ENCODE measurements at regions not wholly inside any gene's neighbourhood (a gene's known extent, or its start where the extent isn't known, plus 50 kb on each side); places are given as distances from the start of the nearest gene placed in this dataset.

DNA sequence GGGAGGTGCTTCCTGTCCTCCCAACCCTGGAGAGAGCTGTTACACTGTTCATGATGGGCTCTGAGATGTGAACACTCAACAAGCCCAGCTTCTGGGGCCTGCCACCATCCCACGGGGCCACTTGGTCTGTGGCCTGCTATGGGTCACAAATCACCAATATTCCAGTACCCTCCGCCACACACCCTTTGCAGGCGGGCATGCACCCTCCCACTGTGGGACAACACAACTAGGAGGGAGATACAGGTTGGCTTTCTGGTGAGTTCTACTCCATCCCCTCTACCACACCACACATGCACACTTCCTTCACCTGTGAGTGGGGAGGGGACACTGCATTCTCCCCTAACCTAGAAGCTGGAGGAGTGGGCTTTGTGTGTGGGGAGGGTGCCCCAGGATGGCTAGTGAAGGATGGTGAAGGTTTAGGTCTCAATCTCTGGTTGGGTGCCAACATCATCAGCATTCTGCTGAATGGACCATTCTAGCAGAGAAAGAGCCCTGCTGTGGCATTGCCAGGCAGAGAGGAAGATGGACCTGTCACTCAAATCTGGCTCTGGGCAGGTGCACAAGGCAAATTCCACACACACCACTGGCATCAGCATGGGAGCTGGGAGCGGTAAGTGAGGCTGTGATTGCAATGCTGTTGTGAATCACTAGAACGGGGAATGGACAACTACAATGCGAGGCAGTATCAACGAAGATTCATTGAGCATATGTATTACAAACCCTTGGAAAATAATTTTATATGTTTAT, 175.1 kb downstream of the THBS2 start:
- Mint-ChIP-seq H3K4me1 (ENCODE audit: low read depth, unreplicated experiment) (no peaks in the 10 kb centered on the region), H3K9me3 (ENCODE audit: unreplicated experiment) (peaks cover 3% of the 10 kb centered on the region), H3K27ac (ENCODE audit: unreplicated experiment) (no peak overlapping the region), H3K27me3 (ENCODE audit: unreplicated experiment) (peaks cover 3% of the 10 kb centered on the region), H3K4me3 (ENCODE audit: unreplicated experiment) (no peak overlapping the region), H3K36me3 (ENCODE audit: unreplicated experiment) (no peaks in the 10 kb centered on the region)
- TF ChIP-seq, protein P1, sequence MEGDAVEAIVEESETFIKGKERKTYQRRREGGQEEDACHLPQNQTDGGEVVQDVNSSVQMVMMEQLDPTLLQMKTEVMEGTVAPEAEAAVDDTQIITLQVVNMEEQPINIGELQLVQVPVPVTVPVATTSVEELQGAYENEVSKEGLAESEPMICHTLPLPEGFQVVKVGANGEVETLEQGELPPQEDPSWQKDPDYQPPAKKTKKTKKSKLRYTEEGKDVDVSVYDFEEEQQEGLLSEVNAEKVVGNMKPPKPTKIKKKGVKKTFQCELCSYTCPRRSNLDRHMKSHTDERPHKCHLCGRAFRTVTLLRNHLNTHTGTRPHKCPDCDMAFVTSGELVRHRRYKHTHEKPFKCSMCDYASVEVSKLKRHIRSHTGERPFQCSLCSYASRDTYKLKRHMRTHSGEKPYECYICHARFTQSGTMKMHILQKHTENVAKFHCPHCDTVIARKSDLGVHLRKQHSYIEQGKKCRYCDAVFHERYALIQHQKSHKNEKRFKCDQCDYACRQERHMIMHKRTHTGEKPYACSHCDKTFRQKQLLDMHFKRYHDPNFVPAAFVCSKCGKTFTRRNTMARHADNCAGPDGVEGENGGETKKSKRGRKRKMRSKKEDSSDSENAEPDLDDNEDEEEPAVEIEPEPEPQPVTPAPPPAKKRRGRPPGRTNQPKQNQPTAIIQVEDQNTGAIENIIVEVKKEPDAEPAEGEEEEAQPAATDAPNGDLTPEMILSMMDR (IDR thresholded peaks at IDR 0.05; ENCODE audit: partially characterized antibody, unreplicated experiment): no peak
- no peak for DNase-seq

- H3K27ac Mint-ChIP-seq (ENCODE audit: unreplicated experiment): no peak overlapping the region
- no peaks in the 10 kb centered on the region for H3K36me3 Mint-ChIP-seq (ENCODE audit: unreplicated experiment)
- no peak overlapping the region for H3K4me3 Mint-ChIP-seq (ENCODE audit: unreplicated experiment)
- TF ChIP-seq, protein P1 (IDR thresholded peaks at IDR 0.05; ENCODE audit: partially characterized antibody, unreplicated experiment): no peak
- DNase-seq: no peak
- peaks cover 2% of the 10 kb centered on the region for H3K9me3 Mint-ChIP-seq (ENCODE audit: unreplicated experiment)
- no peaks in the 10 kb centered on the region for H3K4me1 Mint-ChIP-seq (ENCODE audit: low read depth, unreplicated experiment)
- peaks cover 3% of the 10 kb centered on the region for H3K27me3 Mint-ChIP-seq (ENCODE audit: unreplicated experiment)
Observed at GRCh38 chr6:169075915-169076654, 177.6 kb downstream of the THBS2 start.

- Mint-ChIP-seq H3K27me3 (ENCODE audit: unreplicated experiment) (peaks cover 3% of the 10 kb centered on the region), H3K9me3 (ENCODE audit: unreplicated experiment) (peaks cover 2% of the 10 kb centered on the region), H3K27ac (ENCODE audit: unreplicated experiment) (no peak overlapping the region), H3K4me1 (ENCODE audit: low read depth, unreplicated experiment) (no peaks in the 10 kb centered on the region), H3K4me3 (ENCODE audit: unreplicated experiment) (no peak overlapping the region), H3K36me3 (ENCODE audit: unreplicated experiment) (no peaks in the 10 kb centered on the region)
- TF ChIP-seq, protein P1 (IDR thresholded peaks at IDR 0.05; ENCODE audit: partially characterized antibody, unreplicated experiment): no peak
- no peak for DNase-seq
Observed at GRCh38 chr6:169075211-169075914, 178.3 kb downstream of the THBS2 start.

DNA sequence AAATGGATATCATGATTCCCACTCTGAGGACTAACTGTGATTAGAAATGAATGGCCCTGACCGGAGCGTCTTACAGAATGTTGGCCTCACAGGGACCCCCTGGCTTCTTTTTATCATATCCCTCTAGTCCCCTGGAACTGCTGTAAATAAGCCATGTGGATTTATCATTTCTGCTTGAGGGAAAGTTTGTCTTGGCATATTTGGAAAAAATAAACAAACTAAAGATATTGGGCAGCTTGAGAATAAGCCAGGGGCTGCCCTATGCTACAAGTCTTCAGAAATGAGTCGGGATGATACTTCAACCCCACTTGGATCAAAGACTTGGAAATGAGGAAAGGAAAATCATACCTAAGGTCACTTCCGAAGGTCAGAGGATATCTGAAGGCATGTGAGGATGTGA, 179.1 kb downstream of the THBS2 start:
- DNase-seq: no peak

More for the DNA sequence above, 179.1 kb downstream of the THBS2 start:
- no peaks in the 10 kb centered on the region for H3K4me1 Mint-ChIP-seq (ENCODE audit: low read depth, unreplicated experiment)
- TF ChIP-seq, protein P1 (IDR thresholded peaks at IDR 0.05; ENCODE audit: partially characterized antibody, unreplicated experiment): no peak
- H3K4me3 Mint-ChIP-seq (ENCODE audit: unreplicated experiment): no peak overlapping the region
- H3K27me3 Mint-ChIP-seq (ENCODE audit: unreplicated experiment): peaks cover 3% of the 10 kb centered on the region
- H3K27ac Mint-ChIP-seq (ENCODE audit: unreplicated experiment): no peak overlapping the region
- H3K36me3 Mint-ChIP-seq (ENCODE audit: unreplicated experiment): no peaks in the 10 kb centered on the region
- peaks cover 2% of the 10 kb centered on the region for H3K9me3 Mint-ChIP-seq (ENCODE audit: unreplicated experiment)
